GM12878 (cell line): ENCODE measurements at regions not wholly inside any gene's neighbourhood (a gene's known extent, or its start where the extent isn't known, plus 50 kb on each side); places are given as distances from the start of the nearest gene placed in this dataset.

ENCODE experiments used
- ATAC-seq: fragments of 200-7000 bp; cut with Tn5 transposase; 3 replicates; pipeline ENCODE4 v1.9.1; 2020; ENCODE audit warnings: mild to moderate bottlenecking, moderate library complexity
- BruUV-seq: library from RNA; stranded (reverse); fragments of 400-500 nt; replicated peaks from 2 replicates; lab custom pipeline; 2021; lab: Mats Ljungman, UMichigan
- CTCF ChIA-PET: fragments of 300-600 bp; sonication (Branson Sonifier 250); formaldehyde crosslinking; extraction: SDS; loops from one replicate; lab custom pipeline; 2021; ENCODE audit warnings: inconsistent platforms; lab: Yijun Ruan, JAX
- POLR2A ChIA-PET: fragments of 350-600 bp; formaldehyde crosslinking; extraction: SDS; loops from one replicate; lab custom pipeline; 2021; ENCODE audit warnings: inconsistent platforms; lab: Charles Lee
- RAD21 ChIA-PET: fragments of 300-600 bp; sonication (Branson Sonifier 250); formaldehyde crosslinking; loops from one replicate; lab custom pipeline; 2023; ENCODE audit warnings: antibody characterized with exemption; ENCODE audit not compliant: unreplicated experiment; lab: Charles Lee
- SMC1A ChIA-PET: fragments of 300-600 bp; sonication (Branson Sonifier 250); formaldehyde crosslinking; loops from one replicate; lab custom pipeline; 2023; ENCODE audit not compliant: unreplicated experiment, uncharacterized antibody; lab: Charles Lee
- DNase-seq: peaks from one replicate; pipeline ENCODE4 v3.0.0-alpha.2; 2011; ENCODE audit warnings: low read depth, low spot score
- FAIRE-seq: peaks from 3 replicates; lab custom pipeline; 2011; peaks lifted over from hg19 to GRCh38; lab: Jason Lieb, UNC
- H2AFZ ChIP-seq: 2 replicates; pipeline ENCODE4 v1.6.0; 2011; ENCODE audit warnings: low read depth, low read length, control low read depth; ENCODE audit not compliant: control insufficient read depth
- H3K27ac ChIP-seq: 2 replicates; pipeline ENCODE4 v1.5.1; 2011; ENCODE audit warnings: control low read depth; ENCODE audit not compliant: control insufficient read depth, insufficient read depth
- H3K27me3 ChIP-seq, 2 experiments: replicated peaks in 1 of 2; 2 replicates each; pipeline versions ENCODE4 v1.6.0 to v1.6.1; 2011; ENCODE audit warnings: low read length in 1 of 2; ENCODE audit not compliant: control insufficient read depth in 2 of 2, insufficient read depth in 2 of 2
- H3K36me3 ChIP-seq, 2 experiments: 2 replicates each; pipeline ENCODE4 v1.5.1; 2011; ENCODE audit warnings: low read length in 1 of 2; ENCODE audit not compliant: control insufficient read depth in 2 of 2, insufficient read depth in 2 of 2
- H3K4me1 ChIP-seq: 2 replicates; pipeline ENCODE4 v1.6.1; 2011; ENCODE audit warnings: mild to moderate bottlenecking, low read length, moderate library complexity, mixed read lengths; ENCODE audit not compliant: control insufficient read depth, insufficient read depth
- H3K4me2 ChIP-seq: 2 replicates; pipeline ENCODE4 v1.6.0; 2011; ENCODE audit warnings: control low read depth; ENCODE audit not compliant: control insufficient read depth, insufficient read depth
- H3K4me3 ChIP-seq: fragments of 200-600 bp; sonication (generic); 2 replicates; pipeline ENCODE4 v1.5.1; 2016
- H3K79me2 ChIP-seq: 2 replicates; pipeline ENCODE4 v1.6.0; 2011; ENCODE audit warnings: low read length; ENCODE audit not compliant: control insufficient read depth, insufficient read depth
- H3K9ac ChIP-seq: 2 replicates; pipeline ENCODE4 v1.8.0; 2011; ENCODE audit warnings: low read length, control low read depth, mixed read lengths; ENCODE audit not compliant: control insufficient read depth, insufficient read depth
- H3K9me3 ChIP-seq: replicated peaks from 3 replicates; pipeline ENCODE4 v1.5.1; 2011; ENCODE audit warnings: mild to moderate bottlenecking, low read length; ENCODE audit not compliant: control insufficient read depth, insufficient read depth
- H4K20me1 ChIP-seq: 2 replicates; pipeline ENCODE4 v1.6.0; 2011; ENCODE audit not compliant: control insufficient read depth, insufficient read depth
- ATF2 ChIP-seq: IDR thresholded peaks from 2 replicates; pipeline ENCODE4 v1.6.1; 2012; ENCODE audit warnings: low read length, inconsistent platforms
- BCL11A ChIP-seq: IDR thresholded peaks from 2 replicates; pipeline ENCODE4 v1.6.1; 2011; ENCODE audit warnings: low read depth, low read length
- EGR1 ChIP-seq, 2 experiments: IDR thresholded peaks; 1 replicate in 1 of 2; 2 replicates in 1 of 2; pipeline ENCODE4 v1.6.1; 2011 to 2012; ENCODE audit warnings: low read depth in 2 of 2, low read length in 2 of 2, borderline replicate concordance in 1 of 2, mild to moderate bottlenecking in 1 of 2, moderate library complexity in 1 of 2
- EP300 ChIP-seq, 2 experiments: fragments of 150-350 bp in 1 of 2; IDR thresholded peaks; 2 replicates each; pipeline ENCODE4 v1.6.1; 2011 to 2012; ENCODE audit warnings: low read depth in 2 of 2, low read length in 2 of 2, borderline replicate concordance in 1 of 2, improper control_type of control experiment in 1 of 2, inconsistent platforms in 1 of 2; ENCODE audit not compliant: control insufficient read depth in 1 of 2
- IRF5 ChIP-seq: fragments of 450-650 bp; IDR thresholded peaks from 2 replicates; pipeline ENCODE4 v1.6.1; 2017; ENCODE audit warnings: borderline replicate concordance
- LARP7 ChIP-seq: fragments of 450-650 bp; IDR thresholded peaks from 2 replicates; pipeline ENCODE4 v1.6.1; 2017; ENCODE audit warnings: mild to moderate bottlenecking
- MLLT1 ChIP-seq: fragments of 450-650 bp; IDR thresholded peaks from 2 replicates; pipeline ENCODE4 v1.6.1; 2016; ENCODE audit warnings: mild to moderate bottlenecking
- MTA2 ChIP-seq: fragments of 450-650 bp; IDR thresholded peaks from 2 replicates; pipeline ENCODE4 v1.6.1; 2016; ENCODE audit warnings: low read depth, mild to moderate bottlenecking, moderate library complexity
- MXI1 ChIP-seq: fragments of 150-350 bp; IDR thresholded peaks from 2 replicates; pipeline ENCODE4 v1.6.1; 2011; ENCODE audit warnings: low read depth, mild to moderate bottlenecking, inconsistent platforms, low read length, improper control_type of control experiment
- PAX8 ChIP-seq: fragments of 450-650 bp; IDR thresholded peaks from 2 replicates; pipeline ENCODE4 v1.6.1; 2017; ENCODE audit warnings: mild to moderate bottlenecking, moderate library complexity
- PML ChIP-seq: IDR thresholded peaks from 2 replicates; pipeline ENCODE4 v1.6.1; 2012; ENCODE audit warnings: low read length, inconsistent platforms
- POLR2AphosphoS2 ChIP-seq: IDR thresholded peaks from 2 replicates; pipeline ENCODE4 v1.6.1; 2011; ENCODE audit warnings: low read depth, mild to moderate bottlenecking, low read length, improper control_type of control experiment, moderate library complexity
- TBL1XR1 ChIP-seq: IDR thresholded peaks from 2 replicates; pipeline ENCODE4 v1.6.1; 2012; ENCODE audit warnings: low read depth, low read length, improper control_type of control experiment
- YY1 ChIP-seq: IDR thresholded peaks from 2 replicates; pipeline ENCODE4 v1.6.1; 2011; ENCODE audit warnings: low read depth, mild to moderate bottlenecking, low read length
- ZBTB11 ChIP-seq: fragments of 450-650 bp; formaldehyde crosslinking; IDR thresholded peaks from 2 replicates; pipeline ENCODE4 v1.5.0; 2022; ENCODE audit warnings: mild to moderate bottlenecking, missing genetic modification characterization
- ZNF207 ChIP-seq: fragments of 450-650 bp; IDR thresholded peaks from 2 replicates; pipeline ENCODE4 v1.6.1; 2014; ENCODE audit warnings: antibody characterized with exemption, mild to moderate bottlenecking, borderline replicate concordance
- in situ Hi-C: fragments of 300-500 bp; cut with MboI; formaldehyde crosslinking; loops from 9 replicates; pipeline ENCODE4 v1.14.3; 2018; ENCODE audit warnings: mixed read lengths
- intact Hi-C: fragments of 100-400 bp; cut with micrococcal nuclease; formaldehyde crosslinking; loops from one replicate; pipeline ENCODE4 v1.14.2; 2022; ENCODE audit not compliant: unreplicated experiment

GRCh38 chr4:165560941-165561340 is 182.1 kb downstream of the CPE start (continued):
- TF ChIP-seq ATF2 (no peak), PML (no peak), POLR2AphosphoS2 (no peak), MLLT1 (no peak), BCL11A (no peak), MXI1 (no peak), EP300 (IDR thresholded peaks at IDR 0.05; ENCODE audit: borderline replicate concordance in 1 of 2, control insufficient read depth in 1 of 2, low read depth in 2 of 2, low read length in 2 of 2) (no peak)

GRCh38 chr4:165563851-165564250 is 185.0 kb downstream of the CPE start:
- no peaks in the 10 kb centered on the region for H3K4me1 ChIP-seq
- in situ Hi-C loops (no loop called here), intact Hi-C loops (no loop called here)
- DNase-seq (no peak), ATAC-seq (no peak), FAIRE-seq (no peak)
- H3K27ac ChIP-seq = no peak overlapping the region
- ChIA-PET SMC1A (interaction anchor here (1.2 kb wide), 1 partner anchor 10 kb away, joined by 4 read pairs; no protein-coding TSS in a partner anchor), RAD21 (no interaction called here), CTCF (interaction anchor here (1.0 kb wide), 1 partner anchor 70 kb away, joined by 4 read pairs; no protein-coding TSS in a partner anchor), POLR2A (no interaction called here)
- no peak overlapping the region for H3K4me3 ChIP-seq
- no peaks in the 10 kb centered on the region for H3K36me3 ChIP-seq
- H3K27me3 ChIP-seq = no peaks in the 10 kb centered on the region
- no peak overlapping the region for H2AFZ ChIP-seq
- no TSS peak for BruUV-seq
- no peak overlapping the region for H3K9ac ChIP-seq
- H3K4me2 ChIP-seq = no peak overlapping the region
- no peaks in the 10 kb centered on the region for H4K20me1 ChIP-seq
- H3K79me2 ChIP-seq = no peaks in the 10 kb centered on the region
- TF ChIP-seq PAX8 (no peak), TBL1XR1 (no peak), ZNF207 (no peak), LARP7 (no peak), YY1 (no peak), MTA2 (no peak), IRF5 (no peak), ZBTB11 (CRISPR knock-in tag) (no peak), EGR1 (IDR thresholded peaks at IDR 0.05; ENCODE audit: borderline replicate concordance in 1 of 2, low read depth in 2 of 2, low read length in 2 of 2) (no peak)
- H3K9me3 ChIP-seq = no peaks in the 10 kb centered on the region
